AG09319 (cell line): ENCODE measurements at regions not wholly inside any gene's neighbourhood (a gene's known extent, or its start where the extent isn't known, plus 50 kb on each side); places are given as distances from the start of the nearest gene placed in this dataset.

Experiments
- DNase-seq: peaks from one replicate; pipeline ENCODE4 v3.0.0-alpha.2; 2010; ENCODE audit warnings: low read depth; ENCODE audit errors: extremely low read depth
- TF ChIP-seq, protein P1 (sequence below): IDR thresholded peaks from 2 replicates; pipeline ENCODE4 v1.5.1; 2011; ENCODE audit warnings: low read depth, mild to moderate bottlenecking, inconsistent platforms, low read length, moderate library complexity

GRCh38 chrX:20746690-20747089, 480.0 kb upstream of the RPS6KA3 start:
- DNase-seq = no peak
- TF ChIP-seq, protein P1, sequence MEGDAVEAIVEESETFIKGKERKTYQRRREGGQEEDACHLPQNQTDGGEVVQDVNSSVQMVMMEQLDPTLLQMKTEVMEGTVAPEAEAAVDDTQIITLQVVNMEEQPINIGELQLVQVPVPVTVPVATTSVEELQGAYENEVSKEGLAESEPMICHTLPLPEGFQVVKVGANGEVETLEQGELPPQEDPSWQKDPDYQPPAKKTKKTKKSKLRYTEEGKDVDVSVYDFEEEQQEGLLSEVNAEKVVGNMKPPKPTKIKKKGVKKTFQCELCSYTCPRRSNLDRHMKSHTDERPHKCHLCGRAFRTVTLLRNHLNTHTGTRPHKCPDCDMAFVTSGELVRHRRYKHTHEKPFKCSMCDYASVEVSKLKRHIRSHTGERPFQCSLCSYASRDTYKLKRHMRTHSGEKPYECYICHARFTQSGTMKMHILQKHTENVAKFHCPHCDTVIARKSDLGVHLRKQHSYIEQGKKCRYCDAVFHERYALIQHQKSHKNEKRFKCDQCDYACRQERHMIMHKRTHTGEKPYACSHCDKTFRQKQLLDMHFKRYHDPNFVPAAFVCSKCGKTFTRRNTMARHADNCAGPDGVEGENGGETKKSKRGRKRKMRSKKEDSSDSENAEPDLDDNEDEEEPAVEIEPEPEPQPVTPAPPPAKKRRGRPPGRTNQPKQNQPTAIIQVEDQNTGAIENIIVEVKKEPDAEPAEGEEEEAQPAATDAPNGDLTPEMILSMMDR = no peak

- TF ChIP-seq, protein P1 = no peak
- DNase-seq = no peak
Measured at GRCh38 chrX:20743046-20743445, 476.3 kb upstream of the RPS6KA3 start.

- no peak for DNase-seq
- TF ChIP-seq, protein P1 = no peak
Measured at GRCh38 chrX:20742106-20742505, 475.4 kb upstream of the RPS6KA3 start.

- TF ChIP-seq, protein P1 = no peak
- DNase-seq = no peak
Measured at GRCh38 chrX:20740443-20740842, 473.7 kb upstream of the RPS6KA3 start.

GRCh38 chrX:20739038-20739745, 472.5 kb upstream of the RPS6KA3 start:
- no peak for DNase-seq
- TF ChIP-seq, protein P1 = no peak

GRCh38 chrX:20729416-20729815, 462.7 kb upstream of the RPS6KA3 start:
- TF ChIP-seq, protein P1 = no peak
- DNase-seq = no peak

DNA sequence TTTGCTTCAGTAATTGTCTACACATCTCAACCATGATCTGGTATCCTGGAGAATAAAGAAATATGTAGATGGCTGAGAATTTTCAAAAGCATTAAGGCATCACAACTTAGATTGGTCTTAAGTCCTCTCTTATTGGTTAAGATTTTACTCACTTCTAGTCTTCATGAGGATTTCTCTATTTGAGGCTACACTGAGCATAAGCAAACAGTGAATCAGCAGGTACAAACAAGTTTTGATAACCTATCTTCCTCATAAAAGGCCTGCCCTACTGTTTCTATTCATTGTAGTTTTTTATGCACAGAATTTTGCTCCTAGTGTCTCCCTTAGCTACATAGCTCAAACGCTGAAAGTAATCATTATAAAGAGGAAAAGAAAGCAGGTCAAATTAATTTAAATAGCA, 460.7 kb upstream of the RPS6KA3 start:
- no peak for DNase-seq
- TF ChIP-seq, protein P1 = no peak
